ENCODE measurements at regions not wholly inside any gene's neighbourhood (a gene's known extent, or its start where the extent isn't known, plus 50 kb on each side); places are given as distances from the start of the nearest gene placed in this dataset.

- TF ChIP-seq POLR2A (IDR thresholded peaks at IDR 0.05; ENCODE audit: low read length), result no peak
- no peak for TF ChIP-seq GATA1 (IDR thresholded peaks at IDR 0.05; ENCODE audit: low read depth, low read length)
- no peak for DNase-seq
Observed at GRCh38 chr6:156131221-156131903, 645.8 kb upstream of the ARID1B start.

- TF ChIP-seq GATA1 (IDR thresholded peaks at IDR 0.05; ENCODE audit: low read depth, low read length), result no peak
- TF ChIP-seq POLR2A (IDR thresholded peaks at IDR 0.05; ENCODE audit: low read length), result no peak
- no peak for DNase-seq
Observed at GRCh38 chr6:156126535-156126934, 650.6 kb upstream of the ARID1B start.

- TF ChIP-seq POLR2A (IDR thresholded peaks at IDR 0.05; ENCODE audit: low read length) (no peak), GATA1 (IDR thresholded peaks at IDR 0.05; ENCODE audit: low read depth, low read length) (no peak)
- no peak for DNase-seq
Observed at GRCh38 chr6:156125844-156126243, 651.3 kb upstream of the ARID1B start.

GRCh38 chr6:156123731-156124130, 653.4 kb upstream of the ARID1B start:
- no peak for TF ChIP-seq GATA1 (IDR thresholded peaks at IDR 0.05; ENCODE audit: low read depth, low read length)
- TF ChIP-seq POLR2A (IDR thresholded peaks at IDR 0.05; ENCODE audit: low read length), result no peak
- DNase-seq, result no peak

GRCh38 chr6:156121973-156122372, 655.2 kb upstream of the ARID1B start:
- DNase-seq, result no peak
- TF ChIP-seq GATA1 (IDR thresholded peaks at IDR 0.05; ENCODE audit: low read depth, low read length), result no peak
- no peak for TF ChIP-seq POLR2A (IDR thresholded peaks at IDR 0.05; ENCODE audit: low read length)

GRCh38 chr6:156114541-156114940, 658.9 kb upstream of the NOX3 start:
- DNase-seq, result no peak
- TF ChIP-seq POLR2A (IDR thresholded peaks at IDR 0.05; ENCODE audit: low read length) (no peak), GATA1 (IDR thresholded peaks at IDR 0.05; ENCODE audit: low read depth, low read length) (no peak)

- DNase-seq, result no peak
- no peak for TF ChIP-seq POLR2A (IDR thresholded peaks at IDR 0.05; ENCODE audit: low read length)
- no peak for TF ChIP-seq GATA1 (IDR thresholded peaks at IDR 0.05; ENCODE audit: low read depth, low read length)
Observed at GRCh38 chr6:156113631-156114030, 658.0 kb upstream of the NOX3 start.

- no peak for DNase-seq
- TF ChIP-seq GATA1 (IDR thresholded peaks at IDR 0.05; ENCODE audit: low read depth, low read length) (no peak), POLR2A (IDR thresholded peaks at IDR 0.05; ENCODE audit: low read length) (no peak)
Observed at GRCh38 chr6:156111913-156112312, 656.3 kb upstream of the NOX3 start.

GRCh38 chr6:156110249-156110648, 654.6 kb upstream of the NOX3 start:
- DNase-seq, result no peak
- no peak for TF ChIP-seq POLR2A (IDR thresholded peaks at IDR 0.05; ENCODE audit: low read length)
- TF ChIP-seq GATA1 (IDR thresholded peaks at IDR 0.05; ENCODE audit: low read depth, low read length), result no peak

GRCh38 chr6:156109713-156110112, 654.1 kb upstream of the NOX3 start:
- no peak for TF ChIP-seq POLR2A (IDR thresholded peaks at IDR 0.05; ENCODE audit: low read length)
- TF ChIP-seq GATA1 (IDR thresholded peaks at IDR 0.05; ENCODE audit: low read depth, low read length), result no peak
- DNase-seq, result no peak

GRCh38 chr6:156107624-156108101, 652.0 kb upstream of the NOX3 start:
- no peak for DNase-seq
- TF ChIP-seq POLR2A (IDR thresholded peaks at IDR 0.05; ENCODE audit: low read length) (no peak), GATA1 (IDR thresholded peaks at IDR 0.05; ENCODE audit: low read depth, low read length) (no peak)

GRCh38 chr6:156102129-156102528, 646.5 kb upstream of the NOX3 start:
- peak in 1 of 2 experiments; percentile 1 for DNase-seq
- TF ChIP-seq POLR2A (IDR thresholded peaks at IDR 0.05; ENCODE audit: low read length) (no peak), GATA1 (IDR thresholded peaks at IDR 0.05; ENCODE audit: low read depth, low read length) (no peak)

GRCh38 chr6:156098839-156099238, 643.2 kb upstream of the NOX3 start:
- TF ChIP-seq GATA1 (IDR thresholded peaks at IDR 0.05; ENCODE audit: low read depth, low read length), result no peak
- no peak for TF ChIP-seq POLR2A (IDR thresholded peaks at IDR 0.05; ENCODE audit: low read length)
- DNase-seq, result no peak

GRCh38 chr6:156087487-156087886, 631.8 kb upstream of the NOX3 start:
- TF ChIP-seq POLR2A (IDR thresholded peaks at IDR 0.05; ENCODE audit: low read length) (no peak), GATA1 (IDR thresholded peaks at IDR 0.05; ENCODE audit: low read depth, low read length) (no peak)
- DNase-seq, result no peak

- TF ChIP-seq POLR2A (IDR thresholded peaks at IDR 0.05; ENCODE audit: low read length) (no peak), GATA1 (IDR thresholded peaks at IDR 0.05; ENCODE audit: low read depth, low read length) (no peak)
- DNase-seq, result no peak
Observed at GRCh38 chr6:156082012-156082411, 626.4 kb upstream of the NOX3 start.
